HCT116 (cell line): ENCODE measurements at regions not wholly inside any gene's neighbourhood (a gene's known extent, or its start where the extent isn't known, plus 50 kb on each side); places are given as distances from the start of the nearest gene placed in this dataset.

Experiments
- ATAC-seq: fragments of 200-7000 bp; cut with Tn5 transposase; 2 replicates; pipeline ENCODE4 v1.9.1; 2020; ENCODE audit warnings: mild to moderate bottlenecking, moderate library complexity
- BruUV-seq: library from RNA; stranded (reverse); fragments of 400-500 nt; replicated peaks from 2 replicates; lab custom pipeline; 2021; lab: Mats Ljungman, UMichigan
- CTCF ChIA-PET: fragments of 300-600 bp; sonication (Branson Sonifier 250); formaldehyde crosslinking; loops from one replicate; lab custom pipeline; 2021; ENCODE audit warnings: antibody characterized with exemption; lab: Charles Lee
- POLR2A ChIA-PET: fragments of 300-600, 350-600 bp; sonication (Branson Sonifier 250); formaldehyde crosslinking; loops from one replicate; lab custom pipeline; 2021; ENCODE audit warnings: antibody characterized with exemption; lab: Charles Lee
- RAD21 ChIA-PET, 2 experiments: fragments of 300-600 bp; sonication (Branson Sonifier 250); formaldehyde crosslinking; loops; one replicate each; lab custom pipeline; 2023; ENCODE audit warnings: low total read pairs in 2 of 2; ENCODE audit not compliant: uncharacterized antibody in 2 of 2, unreplicated experiment in 2 of 2, low non-redundant PET in 1 of 2; lab: Charles Lee
- DNase-seq: peaks from one replicate; pipeline ENCODE4 v3.0.0-alpha.2; 2010; ENCODE audit warnings: low read depth, low spot score
- H2AFZ ChIP-seq: fragments of 200-600 bp; shearing (Covaris generic), sonication (generic); 2 replicates; pipeline ENCODE4 v1.6.1; 2017; ENCODE audit warnings: low read depth, mixed run types, mixed read lengths, antibody characterized with exemption, low read length; ENCODE audit not compliant: poor library complexity, severe bottlenecking
- H3K27ac ChIP-seq: 2 replicates; pipeline ENCODE4 v1.5.1; 2012; ENCODE audit warnings: low read depth, low read length
- H3K27me3 ChIP-seq: fragments of 200-600 bp; sonication (generic); 2 replicates; pipeline ENCODE4 v1.6.1; 2016; ENCODE audit warnings: mixed run types, low read length, mixed read lengths; ENCODE audit not compliant: insufficient read depth
- H3K36me3 ChIP-seq, 2 experiments: fragments of 200-500 bp in 1 of 2; fragments of 200-600 bp in 1 of 2; sonication (Bioruptor generic) in 1 of 2; sonication (generic) in 1 of 2; 2 replicates each; pipeline versions ENCODE4 v1.5.1 to v1.6.1; 2014 to 2016; ENCODE audit warnings: low read length in 2 of 2, inconsistent platforms in 1 of 2, mixed read lengths in 1 of 2, mixed run types in 1 of 2; ENCODE audit not compliant: insufficient read depth in 2 of 2, control insufficient read depth in 1 of 2
- H3K4me1 ChIP-seq, 2 experiments: fragments of 200-600 bp in 1 of 2; sonication (generic) in 1 of 2; 2 replicates each; pipeline versions ENCODE4 v1.5.1 to v1.6.1; 2012 to 2017; ENCODE audit warnings: low read length in 2 of 2, inconsistent platforms in 1 of 2, mild to moderate bottlenecking in 1 of 2, mixed read lengths in 1 of 2, mixed run types in 1 of 2, moderate library complexity in 1 of 2; ENCODE audit not compliant: insufficient read depth in 2 of 2, control insufficient read depth in 1 of 2
- H3K4me2 ChIP-seq: fragments of 200-600 bp; sonication (generic); 2 replicates; pipeline ENCODE4 v1.6.1; 2017; ENCODE audit warnings: mixed run types, low read length, mixed read lengths
- H3K4me3 ChIP-seq, 2 experiments: fragments of 200-600 bp in 1 of 2; sonication (generic) in 1 of 2; replicated peaks in 1 of 2; 2 replicates each; pipeline ENCODE4 v1.5.1; 2011 to 2016; ENCODE audit warnings: low read length in 2 of 2, control low read depth in 1 of 2, low read depth in 1 of 2, mild to moderate bottlenecking in 1 of 2, mixed read lengths in 1 of 2, mixed run types in 1 of 2
- H3K79me2 ChIP-seq: fragments of 200-600 bp; sonication (generic); 2 replicates; pipeline ENCODE4 v1.6.1; 2017; ENCODE audit warnings: mild to moderate bottlenecking, mixed run types, low read length, moderate library complexity, mixed read lengths; ENCODE audit not compliant: insufficient read depth
- H3K9ac ChIP-seq: fragments of 200-600 bp; sonication (generic); 2 replicates; pipeline ENCODE4 v1.6.1; 2016; ENCODE audit warnings: low read length, mixed read lengths
- H3K9me2 ChIP-seq: fragments of 200-600 bp; sonication (generic), shearing (Covaris generic); 2 replicates; pipeline ENCODE4 v1.6.1; 2017; ENCODE audit warnings: mixed run types, mild to moderate bottlenecking, moderate library complexity; ENCODE audit not compliant: insufficient read depth
- H3K9me3 ChIP-seq, 2 experiments: fragments of 200-500 bp in 1 of 2; fragments of 200-600 bp in 1 of 2; sonication (Bioruptor generic) in 1 of 2; sonication (generic) in 1 of 2; 2 replicates each; pipeline ENCODE4 v1.6.1; 2014 to 2017; ENCODE audit warnings: low read length in 2 of 2, mixed read lengths in 2 of 2, inconsistent platforms in 1 of 2, low read depth in 1 of 2, mild to moderate bottlenecking in 1 of 2, mixed run types in 1 of 2, moderate library complexity in 1 of 2; ENCODE audit not compliant: control insufficient read depth in 1 of 2, insufficient read depth in 1 of 2
- H4K20me1 ChIP-seq: fragments of 200-600 bp; sonication (generic), shearing (Covaris generic); 2 replicates; pipeline ENCODE4 v1.6.1; 2017; ENCODE audit warnings: mixed run types, mild to moderate bottlenecking, moderate library complexity; ENCODE audit not compliant: insufficient read depth
- CBX3 ChIP-seq: IDR thresholded peaks from 2 replicates; pipeline ENCODE4 v1.6.1; 2012; ENCODE audit warnings: low read depth
- EZH2 ChIP-seq: fragments of 200-600 bp; sonication (generic); IDR thresholded peaks from 2 replicates; pipeline ENCODE4 v1.6.1; 2017; ENCODE audit warnings: antibody characterized with exemption, mixed run types
- POLR2A ChIP-seq: IDR thresholded peaks from 2 replicates; pipeline ENCODE4 v1.7.0; 2011; ENCODE audit warnings: borderline replicate concordance; ENCODE audit not compliant: insufficient read depth, insufficient read length; ENCODE audit errors: extremely low read depth
- POLR2AphosphoS5 ChIP-seq: IDR thresholded peaks from 2 replicates; pipeline ENCODE4 v1.6.1; 2011; ENCODE audit warnings: mild to moderate bottlenecking, low read depth, low read length, moderate library complexity
- SRF ChIP-seq: IDR thresholded peaks from 2 replicates; pipeline ENCODE4 v1.6.1; 2012; ENCODE audit warnings: low read depth
- TCF7L2 ChIP-seq: IDR thresholded peaks from 2 replicates; pipeline ENCODE4 v1.7.0; 2011; ENCODE audit warnings: borderline replicate concordance, inconsistent platforms; ENCODE audit not compliant: insufficient read depth, insufficient read length; ENCODE audit errors: extremely low read depth
- YY1 ChIP-seq: IDR thresholded peaks from 2 replicates; pipeline ENCODE4 v1.6.1; 2011; ENCODE audit warnings: low read length, low read depth, moderate library complexity, mild to moderate bottlenecking; ENCODE audit not compliant: insufficient replicate concordance; ENCODE audit errors: extremely low read depth
- ZFX ChIP-seq: fragments of 450-650 bp; IDR thresholded peaks from 2 replicates; pipeline ENCODE4 v1.6.1; 2017
- intact Hi-C: fragments of 100-400 bp; cut with micrococcal nuclease; formaldehyde crosslinking; loops from 2 replicates; pipeline ENCODE4 v1.10.0; 2022
- TF ChIP-seq, protein P1 (sequence below), 3 experiments: fragments of 200-600 bp in 1 of 3; sonication (generic) in 1 of 3; IDR thresholded peaks in 2 of 3; conservative IDR thresholded peaks in 1 of 3; 2 replicates each; pipeline ENCODE4 v1.5.1; 2012 to 2017; ENCODE audit warnings: low read depth in 2 of 3, low read length in 2 of 3, antibody characterized with exemption in 1 of 3, borderline replicate concordance in 1 of 3, control low read depth in 1 of 3, mild to moderate bottlenecking in 1 of 3, mixed read lengths in 1 of 3, mixed run types in 1 of 3, moderate library complexity in 1 of 3; ENCODE audit not compliant: insufficient read depth in 1 of 3
- TF ChIP-seq, protein P2 (sequence below): IDR thresholded peaks from 2 replicates; pipeline ENCODE4 v1.6.1; 2011; ENCODE audit warnings: mild to moderate bottlenecking, low read length, moderate library complexity; ENCODE audit not compliant: insufficient replicate concordance; ENCODE audit errors: extremely low read depth
- TF ChIP-seq, protein P3 (sequence below): IDR thresholded peaks from 2 replicates; pipeline ENCODE4 v1.6.1; 2012

DNA sequence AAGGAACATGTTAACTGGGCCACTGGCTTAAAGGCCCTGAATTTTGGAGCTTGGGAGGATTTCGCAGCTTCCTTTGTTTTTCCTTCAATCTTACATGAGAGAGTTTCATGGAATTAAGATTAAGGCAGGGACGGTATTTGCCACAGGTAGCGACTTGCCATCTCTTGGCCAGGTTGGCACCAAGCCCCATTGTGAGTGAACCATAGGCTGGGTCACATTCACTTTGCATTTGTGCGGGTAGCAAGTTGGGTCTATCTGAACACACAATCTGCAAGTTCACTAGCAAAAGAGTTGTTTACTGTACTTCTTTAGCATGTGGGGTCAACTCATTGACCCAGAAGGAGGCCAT is 106.2 kb upstream of the ATP1A1 start:
- no peaks in the 10 kb centered on the region for H3K9me3 ChIP-seq
- ATAC-seq: no peak
- H3K27me3 ChIP-seq: no peaks in the 10 kb centered on the region
- ChIA-PET RAD21 (no interaction called here), POLR2A (no interaction called here), CTCF (no interaction called here)
- H3K79me2 ChIP-seq: no peaks in the 10 kb centered on the region
- BruUV-seq: no TSS peak
- no peak overlapping the region for H3K4me2 ChIP-seq
- no peak overlapping the region for H3K9ac ChIP-seq
- no peaks in the 10 kb centered on the region for H4K20me1 ChIP-seq
- no peaks in the 10 kb centered on the region for H3K36me3 ChIP-seq
- intact Hi-C loops: no loop called here
- no peak overlapping the region for H3K27ac ChIP-seq
- no peak for DNase-seq
- no peaks in the 10 kb centered on the region for H3K9me2 ChIP-seq
- H2AFZ ChIP-seq: no peak overlapping the region
- no peak overlapping the region for H3K4me3 ChIP-seq
- H3K4me1 ChIP-seq: peaks cover 5 to 7% of the 10 kb centered on the region in 2 experiments; a peak in 2 of 4 replicates
- no peak for TF ChIP-seq EZH2
- TF ChIP-seq TCF7L2: no peak
- TF ChIP-seq CBX3: no peak
- TF ChIP-seq POLR2AphosphoS5: no peak
- no peak for TF ChIP-seq YY1
- TF ChIP-seq, protein P1, sequence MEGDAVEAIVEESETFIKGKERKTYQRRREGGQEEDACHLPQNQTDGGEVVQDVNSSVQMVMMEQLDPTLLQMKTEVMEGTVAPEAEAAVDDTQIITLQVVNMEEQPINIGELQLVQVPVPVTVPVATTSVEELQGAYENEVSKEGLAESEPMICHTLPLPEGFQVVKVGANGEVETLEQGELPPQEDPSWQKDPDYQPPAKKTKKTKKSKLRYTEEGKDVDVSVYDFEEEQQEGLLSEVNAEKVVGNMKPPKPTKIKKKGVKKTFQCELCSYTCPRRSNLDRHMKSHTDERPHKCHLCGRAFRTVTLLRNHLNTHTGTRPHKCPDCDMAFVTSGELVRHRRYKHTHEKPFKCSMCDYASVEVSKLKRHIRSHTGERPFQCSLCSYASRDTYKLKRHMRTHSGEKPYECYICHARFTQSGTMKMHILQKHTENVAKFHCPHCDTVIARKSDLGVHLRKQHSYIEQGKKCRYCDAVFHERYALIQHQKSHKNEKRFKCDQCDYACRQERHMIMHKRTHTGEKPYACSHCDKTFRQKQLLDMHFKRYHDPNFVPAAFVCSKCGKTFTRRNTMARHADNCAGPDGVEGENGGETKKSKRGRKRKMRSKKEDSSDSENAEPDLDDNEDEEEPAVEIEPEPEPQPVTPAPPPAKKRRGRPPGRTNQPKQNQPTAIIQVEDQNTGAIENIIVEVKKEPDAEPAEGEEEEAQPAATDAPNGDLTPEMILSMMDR (IDR thresholded peaks at IDR 0.05 in 2 of 3, conservative IDR thresholded peaks at IDR 0.05 in 1 of 3; ENCODE audit: borderline replicate concordance in 1 of 3, insufficient read depth in 1 of 3, low read depth in 2 of 3, low read length in 2 of 3): no peak
- TF ChIP-seq, protein P2, sequence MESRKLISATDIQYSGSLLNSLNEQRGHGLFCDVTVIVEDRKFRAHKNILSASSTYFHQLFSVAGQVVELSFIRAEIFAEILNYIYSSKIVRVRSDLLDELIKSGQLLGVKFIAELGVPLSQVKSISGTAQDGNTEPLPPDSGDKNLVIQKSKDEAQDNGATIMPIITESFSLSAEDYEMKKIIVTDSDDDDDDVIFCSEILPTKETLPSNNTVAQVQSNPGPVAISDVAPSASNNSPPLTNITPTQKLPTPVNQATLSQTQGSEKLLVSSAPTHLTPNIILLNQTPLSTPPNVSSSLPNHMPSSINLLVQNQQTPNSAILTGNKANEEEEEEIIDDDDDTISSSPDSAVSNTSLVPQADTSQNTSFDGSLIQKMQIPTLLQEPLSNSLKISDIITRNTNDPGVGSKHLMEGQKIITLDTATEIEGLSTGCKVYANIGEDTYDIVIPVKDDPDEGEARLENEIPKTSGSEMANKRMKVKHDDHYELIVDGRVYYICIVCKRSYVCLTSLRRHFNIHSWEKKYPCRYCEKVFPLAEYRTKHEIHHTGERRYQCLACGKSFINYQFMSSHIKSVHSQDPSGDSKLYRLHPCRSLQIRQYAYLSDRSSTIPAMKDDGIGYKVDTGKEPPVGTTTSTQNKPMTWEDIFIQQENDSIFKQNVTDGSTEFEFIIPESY: no peak
- no peak for TF ChIP-seq SRF
- no peak for TF ChIP-seq ZFX
- TF ChIP-seq, protein P3, sequence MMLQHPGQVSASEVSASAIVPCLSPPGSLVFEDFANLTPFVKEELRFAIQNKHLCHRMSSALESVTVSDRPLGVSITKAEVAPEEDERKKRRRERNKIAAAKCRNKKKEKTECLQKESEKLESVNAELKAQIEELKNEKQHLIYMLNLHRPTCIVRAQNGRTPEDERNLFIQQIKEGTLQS: no peak
- TF ChIP-seq POLR2A: no peak
- TF ChIP-seq, all 23 proteins: peak for 0
